ENCODE measurements at regions not wholly inside any gene's neighbourhood (a gene's known extent, or its start where the extent isn't known, plus 50 kb on each side); places are given as distances from the start of the nearest gene placed in this dataset.
"Not testable (repeated sequence)": the region's sequence is repeated elsewhere in the genome, so short reads cannot be mapped to it uniquely, and the experiment has no call there.

DNA sequence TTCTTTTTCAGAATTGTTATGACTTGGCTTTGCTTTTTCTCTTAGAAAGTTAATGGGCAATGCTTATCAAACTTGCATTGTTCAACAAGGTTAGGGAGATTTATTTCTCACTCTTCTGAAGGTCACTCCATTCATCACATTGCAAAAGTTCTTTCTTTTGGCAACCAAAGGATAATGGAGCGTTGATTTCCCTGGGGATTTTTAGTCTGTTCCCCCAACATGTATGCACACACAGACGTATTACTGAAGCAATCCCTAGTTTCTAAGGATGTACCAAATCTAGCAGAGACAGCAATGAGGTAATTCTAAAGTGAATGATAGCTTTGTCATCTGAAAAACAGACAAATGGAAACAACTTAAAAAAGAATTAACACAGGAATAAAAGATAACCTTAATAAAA lies 349.1 kb downstream of the NYAP2 start:
- H3K27ac Mint-ChIP-seq = no peak overlapping the region
- H3K4me1 Mint-ChIP-seq = no peaks in the 10 kb centered on the region
- TF ChIP-seq, protein P1, sequence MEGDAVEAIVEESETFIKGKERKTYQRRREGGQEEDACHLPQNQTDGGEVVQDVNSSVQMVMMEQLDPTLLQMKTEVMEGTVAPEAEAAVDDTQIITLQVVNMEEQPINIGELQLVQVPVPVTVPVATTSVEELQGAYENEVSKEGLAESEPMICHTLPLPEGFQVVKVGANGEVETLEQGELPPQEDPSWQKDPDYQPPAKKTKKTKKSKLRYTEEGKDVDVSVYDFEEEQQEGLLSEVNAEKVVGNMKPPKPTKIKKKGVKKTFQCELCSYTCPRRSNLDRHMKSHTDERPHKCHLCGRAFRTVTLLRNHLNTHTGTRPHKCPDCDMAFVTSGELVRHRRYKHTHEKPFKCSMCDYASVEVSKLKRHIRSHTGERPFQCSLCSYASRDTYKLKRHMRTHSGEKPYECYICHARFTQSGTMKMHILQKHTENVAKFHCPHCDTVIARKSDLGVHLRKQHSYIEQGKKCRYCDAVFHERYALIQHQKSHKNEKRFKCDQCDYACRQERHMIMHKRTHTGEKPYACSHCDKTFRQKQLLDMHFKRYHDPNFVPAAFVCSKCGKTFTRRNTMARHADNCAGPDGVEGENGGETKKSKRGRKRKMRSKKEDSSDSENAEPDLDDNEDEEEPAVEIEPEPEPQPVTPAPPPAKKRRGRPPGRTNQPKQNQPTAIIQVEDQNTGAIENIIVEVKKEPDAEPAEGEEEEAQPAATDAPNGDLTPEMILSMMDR (IDR thresholded peaks at IDR 0.05; ENCODE audit: unreplicated experiment in 3 of 3) = no peak
- H3K36me3 Mint-ChIP-seq (ENCODE audit: low read depth) = no peaks in the 10 kb centered on the region
- no peaks in the 10 kb centered on the region for H3K27me3 Mint-ChIP-seq (ENCODE audit: low read depth)
- peaks cover 5% of the 10 kb centered on the region for H3K9me3 Mint-ChIP-seq
- H3K4me3 Mint-ChIP-seq = no peak overlapping the region

DNA sequence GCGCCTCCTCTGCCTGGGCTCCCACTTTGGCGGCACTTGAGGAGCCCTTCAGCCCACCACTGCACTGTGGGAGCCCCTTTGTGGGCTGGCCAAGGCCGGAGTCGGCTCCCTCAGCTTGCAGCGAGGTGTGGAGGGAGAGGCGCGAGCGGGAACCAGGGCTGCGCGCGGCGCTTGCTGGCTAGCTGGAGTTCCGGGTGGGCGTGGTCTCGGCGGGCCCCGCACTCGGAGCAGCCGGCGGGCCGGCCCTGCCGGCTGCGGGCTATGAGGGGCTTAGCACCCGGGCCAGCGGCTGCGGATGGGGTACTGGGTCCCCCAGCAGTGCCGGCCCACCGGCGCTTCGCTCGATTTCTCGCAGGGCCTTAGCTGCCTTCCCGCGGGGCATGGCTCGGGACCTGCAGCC lies 344.5 kb downstream of the NYAP2 start:
- not testable (repeated sequence) for H3K9me3 Mint-ChIP-seq; H3K4me3 Mint-ChIP-seq; H3K27me3 Mint-ChIP-seq (ENCODE audit: low read depth); H3K36me3 Mint-ChIP-seq (ENCODE audit: low read depth); H3K27ac Mint-ChIP-seq
- peaks cover 10% of the 10 kb centered on the region for H3K4me1 Mint-ChIP-seq

DNA sequence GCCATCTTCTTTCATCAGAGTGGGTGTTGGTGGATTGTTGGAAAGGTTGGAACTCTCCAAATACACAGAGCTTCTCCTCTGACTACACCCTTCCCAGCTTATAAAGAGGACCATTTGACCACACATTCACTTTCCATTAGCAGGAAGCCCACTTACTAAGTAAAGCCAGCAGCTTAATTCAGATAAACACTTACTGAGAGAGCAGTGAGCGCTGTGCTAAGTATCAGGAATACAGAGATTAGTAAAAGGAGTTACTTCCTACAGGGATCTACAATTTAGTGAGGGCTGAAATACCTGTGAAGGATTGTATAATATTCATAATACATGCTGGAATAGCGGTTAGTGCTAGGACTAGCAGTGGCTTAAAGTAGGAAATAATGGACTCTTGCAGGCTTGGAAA lies 343.0 kb downstream of the NYAP2 start:
- peaks cover 7% of the 10 kb centered on the region for H3K9me3 Mint-ChIP-seq
- H3K36me3 Mint-ChIP-seq (ENCODE audit: low read depth) = no peaks in the 10 kb centered on the region
- H3K27me3 Mint-ChIP-seq (ENCODE audit: low read depth) = no peaks in the 10 kb centered on the region
- peaks cover 12% of the 10 kb centered on the region for H3K4me1 Mint-ChIP-seq
- no peak overlapping the region for H3K27ac Mint-ChIP-seq
- TF ChIP-seq, protein P1 (IDR thresholded peaks at IDR 0.05; ENCODE audit: unreplicated experiment in 3 of 3) = no peak
- no peak overlapping the region for H3K4me3 Mint-ChIP-seq

DNA sequence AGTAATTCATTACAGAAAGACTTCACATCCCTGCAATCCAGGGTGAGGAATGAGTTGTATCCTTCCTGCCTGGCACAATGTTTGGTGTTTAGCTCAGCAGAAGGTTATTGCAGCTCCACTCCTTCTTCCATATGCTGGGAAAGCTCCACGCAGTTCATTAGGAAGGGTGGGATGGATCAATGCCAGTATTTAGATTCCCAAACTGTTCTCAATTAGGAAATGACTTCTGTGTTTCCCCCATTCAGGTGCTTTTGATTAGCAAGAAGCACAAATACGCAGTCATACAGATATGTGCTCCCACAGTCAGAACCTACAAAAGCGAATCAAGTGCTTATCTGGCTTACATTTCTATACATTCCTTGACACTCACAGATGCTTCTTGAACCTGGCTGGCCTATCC lies 340.6 kb downstream of the NYAP2 start:
- TF ChIP-seq, protein P1 (IDR thresholded peaks at IDR 0.05; ENCODE audit: unreplicated experiment in 3 of 3) = no peak
- Mint-ChIP-seq H3K27ac (peak overlapping the region in 2 of 3 experiments; percentile 70), H3K36me3 (ENCODE audit: low read depth) (no peaks in the 10 kb centered on the region), H3K4me1 (peaks cover 32% of the 10 kb centered on the region), H3K4me3 (no peak overlapping the region), H3K9me3 (peaks cover 4% of the 10 kb centered on the region), H3K27me3 (ENCODE audit: low read depth) (no peaks in the 10 kb centered on the region)

DNA sequence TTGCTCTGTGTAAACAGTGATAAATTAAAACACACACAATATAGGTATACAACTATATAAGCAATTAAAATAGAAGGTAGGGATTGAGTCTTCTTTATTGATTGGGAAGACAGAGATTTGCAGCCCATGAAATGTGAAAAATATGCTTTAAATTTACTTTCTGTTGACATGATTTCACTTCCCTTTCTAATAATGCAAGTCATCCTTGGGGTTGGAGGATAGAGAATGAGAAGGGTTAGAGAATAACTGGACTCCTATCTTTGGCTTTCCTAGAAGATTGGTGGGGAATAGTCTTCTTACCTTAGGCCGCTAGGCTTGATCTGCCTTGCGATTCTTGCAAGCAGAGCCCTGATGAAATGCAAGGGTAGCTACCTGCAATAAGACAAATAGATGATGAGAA lies 339.8 kb downstream of the NYAP2 start:
- Mint-ChIP-seq H3K9me3 (peaks cover 4% of the 10 kb centered on the region), H3K4me3 (no peak overlapping the region), H3K4me1 (peaks cover 36% of the 10 kb centered on the region), H3K36me3 (ENCODE audit: low read depth) (no peaks in the 10 kb centered on the region), H3K27me3 (ENCODE audit: low read depth) (no peaks in the 10 kb centered on the region), H3K27ac (peak overlapping the region in 2 of 3 experiments; percentile 70)
- TF ChIP-seq, protein P1 (IDR thresholded peaks at IDR 0.05; ENCODE audit: unreplicated experiment in 3 of 3) = no peak

DNA sequence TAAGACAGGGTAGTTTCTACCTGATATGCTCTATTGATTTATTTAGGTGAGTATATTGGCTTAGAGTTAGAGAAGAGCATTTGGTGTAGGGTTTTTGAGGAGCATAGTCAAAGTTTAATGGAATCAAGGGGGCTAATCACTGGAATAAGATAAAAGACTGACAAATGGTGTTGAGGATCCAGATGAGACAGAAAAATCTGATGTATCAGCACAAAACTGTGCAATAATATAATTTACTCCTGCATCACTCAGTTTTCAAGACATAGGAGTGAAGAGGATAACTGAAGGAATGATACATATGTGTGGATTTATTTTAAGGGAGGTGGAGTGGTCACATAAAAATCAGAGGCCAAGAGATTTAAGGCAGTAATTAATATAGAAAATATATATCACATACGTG lies 339.2 kb downstream of the NYAP2 start:
- TF ChIP-seq, protein P1 (IDR thresholded peaks at IDR 0.05; ENCODE audit: unreplicated experiment in 3 of 3) = no peak
- Mint-ChIP-seq H3K27ac (peak overlapping the region in 2 of 3 experiments; percentile 1 to 15), H3K4me3 (no peak overlapping the region), H3K36me3 (ENCODE audit: low read depth) (no peaks in the 10 kb centered on the region), H3K9me3 (peaks cover 4% of the 10 kb centered on the region), H3K4me1 (peaks cover 38% of the 10 kb centered on the region), H3K27me3 (ENCODE audit: low read depth) (no peaks in the 10 kb centered on the region)

Data from nephron (organoid).